HG02943 (cell line): ENCODE measurements at regions not wholly inside any gene's neighbourhood (a gene's known extent, or its start where the extent isn't known, plus 50 kb on each side); places are given as distances from the start of the nearest gene placed in this dataset.
"Not testable (repeated sequence)": the region's sequence is repeated elsewhere in the genome, so short reads cannot be mapped to it uniquely, and the experiment has no call there.

Source experiments
- ATAC-seq: cut with Tn5 transposase; IDR thresholded peaks from one replicate; pipeline ENCODE4 v1.9.1; 2021; ENCODE audit warnings: mild to moderate bottlenecking, low read depth, moderate library complexity; ENCODE audit not compliant: unreplicated experiment

- no peak for ATAC-seq
Measured at GRCh38 chr22:48305726-48306235, 1521.9 kb downstream of the BRD1 start.

GRCh38 chr22:48303369-48303725 lies 1524.3 kb downstream of the BRD1 start:
- ATAC-seq: no peak

DNA sequence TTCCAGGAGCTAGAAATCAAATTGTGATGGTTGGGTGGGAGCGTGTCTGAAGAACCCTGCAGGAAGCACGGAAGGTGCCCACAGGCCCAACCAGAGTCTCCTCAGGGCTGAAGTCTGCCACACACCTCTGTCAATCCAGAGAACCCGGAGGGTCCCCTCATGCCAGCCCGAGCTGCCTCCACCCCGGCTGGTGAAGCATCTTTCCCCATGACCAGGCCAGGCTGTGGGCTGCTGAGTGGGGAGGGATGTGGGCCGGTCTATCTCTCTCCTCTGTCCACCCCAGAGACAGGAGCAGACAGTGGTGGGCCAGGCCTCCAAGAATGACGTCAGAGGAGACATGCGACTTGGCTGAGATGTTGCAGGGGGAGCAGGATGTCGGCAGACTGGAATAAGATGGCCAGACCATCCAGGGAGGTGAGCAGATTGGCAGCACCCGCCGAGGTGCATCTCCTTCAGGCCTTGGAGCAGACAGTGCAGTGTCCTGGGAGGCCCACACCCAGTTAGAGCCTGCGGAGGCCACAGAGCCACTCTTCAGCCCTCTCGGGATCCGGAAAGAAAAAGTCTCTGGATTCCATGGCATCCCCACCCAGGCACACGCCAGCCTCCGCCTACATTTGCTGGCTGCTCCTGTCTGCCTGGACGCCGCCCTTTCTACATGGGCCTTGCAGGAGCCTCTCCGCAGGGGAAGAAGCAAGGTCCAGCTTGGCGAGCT lies 1524.9 kb downstream of the BRD1 start:
- ATAC-seq: no peak

DNA sequence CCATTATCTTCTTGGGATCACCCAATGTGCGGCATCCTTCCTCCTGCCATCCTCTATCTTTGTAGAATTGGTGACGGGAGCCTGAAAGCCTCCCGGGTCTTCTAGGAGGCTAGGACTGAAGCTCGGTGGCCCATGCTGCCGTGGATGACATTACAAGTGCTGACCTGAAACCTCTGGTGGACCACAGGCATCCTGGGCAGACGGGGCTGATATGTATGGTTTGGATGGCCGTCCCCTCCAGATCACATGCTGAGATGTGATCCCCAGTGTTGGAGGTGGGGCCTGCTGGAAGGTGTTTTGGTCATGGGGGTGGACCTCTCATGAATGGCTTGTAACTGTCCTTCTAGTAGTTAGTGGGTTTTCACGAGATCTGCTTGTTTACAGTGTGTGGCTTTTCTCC lies 1525.8 kb downstream of the BRD1 start:
- no peak for ATAC-seq

DNA sequence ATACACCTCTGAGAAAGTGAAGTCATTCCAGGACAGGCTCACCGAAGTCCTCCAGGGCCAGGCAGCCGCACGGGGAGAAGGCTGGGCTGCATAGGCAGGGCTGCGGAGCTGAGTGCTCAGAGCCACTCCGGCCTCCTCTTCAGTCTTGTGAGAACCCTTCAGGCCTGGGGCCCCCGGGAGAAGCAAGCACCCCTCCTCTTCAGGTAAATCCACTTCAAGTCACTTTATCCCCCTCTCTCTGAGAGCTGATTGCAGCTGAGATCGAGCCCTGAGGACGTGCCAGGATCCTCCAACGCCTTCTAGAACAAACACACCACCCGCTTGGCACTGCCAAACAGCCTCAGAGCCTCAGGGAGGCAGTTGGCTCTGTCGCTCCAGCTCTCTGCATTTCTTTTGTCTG lies 1526.3 kb downstream of the BRD1 start:
- no peak for ATAC-seq

GRCh38 chr22:48300877-48301276 lies 1526.8 kb downstream of the BRD1 start:
- ATAC-seq: no peak

GRCh38 chr22:48299801-48300200 lies 1527.9 kb downstream of the BRD1 start:
- no peak for ATAC-seq

GRCh38 chr22:48299124-48299523 lies 1528.5 kb downstream of the BRD1 start:
- no peak for ATAC-seq

- no peak for ATAC-seq
Measured at GRCh38 chr22:48297296-48297695, 1530.4 kb downstream of the BRD1 start.

- not testable (repeated sequence) for ATAC-seq
Measured at GRCh38 chr22:48289954-48290353, 1527.5 kb downstream of the TBC1D22A start.

DNA sequence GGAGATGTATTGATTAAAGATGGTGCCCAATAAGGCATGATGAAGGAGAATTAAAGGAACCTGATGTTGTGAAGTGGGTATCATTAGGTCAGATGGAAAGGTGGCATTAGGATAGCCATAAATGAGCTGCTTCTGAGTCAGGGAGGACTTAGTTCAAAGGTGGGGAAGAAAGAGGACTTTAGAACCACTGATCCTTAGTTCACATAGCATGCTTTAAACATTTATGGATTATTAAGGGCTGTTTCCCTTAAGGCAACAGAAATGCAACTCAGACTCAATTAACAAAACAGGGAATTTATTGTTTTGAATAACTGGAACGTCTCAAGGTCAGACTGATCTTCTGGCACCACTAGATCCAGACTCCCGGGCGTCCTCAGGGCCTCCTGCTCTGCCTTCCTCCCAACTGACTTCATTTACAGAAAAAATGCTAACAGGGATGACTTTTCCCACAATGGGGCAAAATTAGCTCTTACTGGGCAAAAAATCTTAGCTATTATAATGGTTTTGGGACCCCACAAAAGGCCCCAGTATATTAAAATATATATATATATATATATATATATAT lies 1526.0 kb downstream of the TBC1D22A start:
- ATAC-seq: no peak

DNA sequence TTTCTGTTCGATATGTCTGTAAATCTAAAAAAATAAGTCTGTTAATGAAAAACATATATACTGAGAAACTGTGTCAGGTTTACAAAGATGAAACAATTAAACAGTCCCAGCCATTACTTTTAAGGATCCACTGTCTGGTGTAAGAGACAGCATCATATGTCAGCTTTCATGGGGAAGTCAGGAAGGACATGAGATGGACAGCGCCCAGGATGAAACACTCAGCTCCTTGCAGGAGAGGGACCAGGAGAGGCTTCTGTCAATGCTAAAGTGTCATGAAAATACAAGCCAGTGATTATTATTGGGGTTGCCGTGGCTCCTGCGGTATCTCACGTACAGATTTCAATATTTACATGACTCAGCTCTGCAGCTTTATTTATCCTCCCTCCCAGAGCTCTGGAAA lies 1524.6 kb downstream of the TBC1D22A start:
- no peak for ATAC-seq

GRCh38 chr22:48284671-48285070 lies 1522.2 kb downstream of the TBC1D22A start:
- ATAC-seq: no peak

DNA sequence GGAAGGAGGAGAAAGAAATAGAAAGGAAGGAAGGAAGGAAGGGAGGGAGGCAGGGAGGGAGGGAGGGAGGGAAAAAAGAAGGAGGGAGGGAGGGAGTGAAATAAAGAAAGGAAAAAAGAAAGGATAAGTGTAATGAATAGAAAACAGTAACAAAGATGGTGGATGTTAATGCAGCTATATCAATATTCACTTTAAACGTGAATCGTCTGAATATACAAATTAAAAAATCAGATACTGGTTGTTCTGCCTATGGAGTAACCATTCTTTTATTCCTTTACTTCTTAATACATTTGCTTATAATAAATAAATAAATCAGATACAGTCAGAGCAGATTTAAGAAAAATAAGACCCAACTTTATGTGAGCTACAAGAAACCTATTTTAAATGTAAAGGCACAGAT lies 1520.4 kb downstream of the TBC1D22A start:
- no peak for ATAC-seq

GRCh38 chr22:48279461-48279756 lies 1517.0 kb downstream of the TBC1D22A start:
- no peak for ATAC-seq

GRCh38 chr22:48278620-48279460 lies 1516.4 kb downstream of the TBC1D22A start:
- ATAC-seq: no peak

- no peak for ATAC-seq
Measured at GRCh38 chr22:48277868-48278581, 1515.6 kb downstream of the TBC1D22A start.

GRCh38 chr22:48276994-48277867 lies 1514.8 kb downstream of the TBC1D22A start:
- ATAC-seq: no peak

- no peak for ATAC-seq
Measured at GRCh38 chr22:48275412-48275811, 1513.0 kb downstream of the TBC1D22A start.

- ATAC-seq: no peak
Measured at GRCh38 chr22:48270731-48271130, 1508.3 kb downstream of the TBC1D22A start.
